ENCODE measurements at regions not wholly inside any gene's neighbourhood (a gene's known extent, or its start where the extent isn't known, plus 50 kb on each side); places are given as distances from the start of the nearest gene placed in this dataset.
"Not testable (repeated sequence)": the region's sequence is repeated elsewhere in the genome, so short reads cannot be mapped to it uniquely, and the experiment has no call there.

GRCh38 chr7:101679653-101680173 is 50.6 kb upstream of the MYL10 start:
- not testable (repeated sequence) for DNase-seq (ENCODE audit: low read depth)

GRCh38 chr7:101680406-101681145 is 51.5 kb upstream of the MYL10 start:
- DNase-seq (ENCODE audit: low read depth), result no peak

GRCh38 chr7:101681170-101682007 is 52.3 kb upstream of the MYL10 start:
- no peak for DNase-seq (ENCODE audit: low read depth)

GRCh38 chr7:101684983-101685330 is 55.9 kb upstream of the MYL10 start:
- no peak for DNase-seq (ENCODE audit: low read depth)

GRCh38 chr7:101686030-101686429 is 56.9 kb upstream of the MYL10 start:
- no peak for DNase-seq (ENCODE audit: low read depth)

- no peak for DNase-seq (ENCODE audit: low read depth)
These were observed 58.0 kb upstream of the MYL10 start for GRCh38 chr7:101687081-101687480.

GRCh38 chr7:101687791-101688182 is 58.7 kb upstream of the MYL10 start:
- DNase-seq (ENCODE audit: low read depth), result no peak

GRCh38 chr7:101688183-101688831 is 59.2 kb upstream of the MYL10 start:
- DNase-seq (ENCODE audit: low read depth), result peak; percentile 66

- no peak for DNase-seq (ENCODE audit: low read depth)
These were observed 60.2 kb upstream of the MYL10 start for GRCh38 chr7:101688995-101689907.

- DNase-seq (ENCODE audit: low read depth), result no peak
These were observed 61.0 kb upstream of the MYL10 start for GRCh38 chr7:101690061-101690460.

- DNase-seq (ENCODE audit: low read depth), result no peak
These were observed 62.8 kb upstream of the MYL10 start for GRCh38 chr7:101691822-101692384.

GRCh38 chr7:101693498-101694091 is 64.5 kb upstream of the MYL10 start:
- DNase-seq (ENCODE audit: low read depth), result no peak

GRCh38 chr7:101698964-101699363 is 69.9 kb upstream of the MYL10 start:
- no peak for DNase-seq (ENCODE audit: low read depth)

GRCh38 chr7:101699399-101699798 is 70.3 kb upstream of the MYL10 start:
- no peak for DNase-seq (ENCODE audit: low read depth)

- DNase-seq (ENCODE audit: low read depth), result no peak
These were observed 71.1 kb upstream of the MYL10 start for GRCh38 chr7:101699881-101700823.

- no peak for DNase-seq (ENCODE audit: low read depth)
These were observed 72.2 kb upstream of the MYL10 start for GRCh38 chr7:101701153-101701794.

GRCh38 chr7:101702362-101702850 is 73.3 kb upstream of the MYL10 start:
- no peak for DNase-seq (ENCODE audit: low read depth)

- DNase-seq (ENCODE audit: low read depth), result no peak
These were observed 76.2 kb upstream of the MYL10 start for GRCh38 chr7:101705331-101705730.

- DNase-seq (ENCODE audit: low read depth), result no peak
These were observed 78.5 kb upstream of the MYL10 start for GRCh38 chr7:101707587-101707986.

Measured in stimulated activated CD8-positive, alpha-beta memory T cell treated with anti-CD3 and anti-CD28 coated beads, Interleukin-15, amount 100 ng/mL, for 1 hour (primary cell).